NCI-H446 treated with DMSO at 0.1 percent for 48 hours (cell line): ENCODE measurements at regions not wholly inside any gene's neighbourhood (a gene's known extent, or its start where the extent isn't known, plus 50 kb on each side); places are given as distances from the start of the nearest gene placed in this dataset.

ENCODE experiments used
- DNase-seq: peaks from one replicate; lab custom pipeline; 2025; lab: John Stamatoyannopoulos, UW

GRCh38 chr19:29096896-29097295 is 116.1 kb downstream of the UQCRFS1 start:
- DNase-seq: no peak

GRCh38 chr19:29093553-29093908 is 119.4 kb downstream of the UQCRFS1 start:
- DNase-seq: no peak

DNA sequence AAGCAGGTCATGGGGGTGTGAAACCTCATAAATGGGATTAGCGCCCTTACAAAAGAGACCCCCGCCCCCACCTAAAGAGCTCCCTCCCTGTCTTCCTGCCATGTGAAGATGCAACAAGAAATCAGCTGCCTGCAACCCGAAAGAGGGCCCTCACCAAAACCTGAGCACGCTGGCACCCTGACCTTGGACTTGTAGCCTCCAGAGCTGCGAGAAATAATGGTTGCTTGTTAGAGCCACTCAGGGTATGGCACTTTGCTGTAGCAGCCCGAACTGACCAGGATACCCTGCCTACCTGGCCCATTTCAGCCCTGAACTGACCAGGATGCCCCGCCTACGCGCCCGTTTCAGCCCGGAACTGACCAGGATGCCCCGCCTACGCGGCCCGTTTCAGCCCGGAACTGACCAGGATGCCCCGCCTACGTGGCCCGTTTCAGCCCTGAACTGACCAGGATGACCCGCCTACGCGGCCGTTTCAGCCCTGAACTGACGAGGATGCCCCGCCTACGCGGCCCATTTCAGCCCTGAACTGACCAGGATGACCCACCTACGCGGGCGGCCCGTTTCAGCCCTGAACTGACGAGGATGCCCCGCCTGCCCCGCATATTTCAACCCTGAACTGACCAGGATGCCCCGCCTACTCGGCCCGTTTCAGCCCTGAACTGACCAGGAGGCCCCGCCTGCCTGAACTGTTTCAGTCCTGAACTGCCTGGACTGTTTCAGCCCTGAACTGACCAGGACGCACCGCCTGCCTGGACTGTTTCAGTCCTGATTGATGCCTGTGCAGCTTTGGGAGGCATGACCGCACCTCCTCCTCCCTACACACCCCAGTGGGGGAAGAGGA is 120.0 kb downstream of the UQCRFS1 start:
- no peak for DNase-seq

- no peak for DNase-seq
Observed at GRCh38 chr19:29090783-29091526, 122.0 kb downstream of the UQCRFS1 start.

- no peak for DNase-seq
Observed at GRCh38 chr19:29089315-29089870, 123.6 kb downstream of the UQCRFS1 start.

GRCh38 chr19:29088761-29089160 is 124.2 kb downstream of the UQCRFS1 start:
- DNase-seq: no peak

GRCh38 chr19:29086646-29087045 is 126.3 kb downstream of the UQCRFS1 start:
- no peak for DNase-seq

DNA sequence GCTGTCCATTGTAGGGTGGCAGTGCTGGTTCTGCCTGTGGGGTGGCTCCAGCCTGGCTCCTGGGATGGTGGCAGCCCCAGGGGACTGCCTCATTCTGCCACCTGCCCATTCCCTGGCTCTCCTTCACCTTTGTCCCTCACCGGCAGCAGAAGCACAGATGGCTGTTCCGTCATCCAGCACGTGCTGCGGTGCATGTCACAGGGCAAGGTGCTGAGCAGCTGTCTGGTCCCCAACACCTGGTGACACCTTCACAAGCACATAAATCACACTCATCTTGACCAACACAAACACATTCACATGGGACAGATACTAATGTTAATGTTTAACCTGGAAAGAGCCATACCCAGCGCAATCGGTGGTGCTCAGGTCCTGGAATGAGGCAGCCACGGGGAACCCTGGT is 126.8 kb downstream of the UQCRFS1 start:
- no peak for DNase-seq

DNA sequence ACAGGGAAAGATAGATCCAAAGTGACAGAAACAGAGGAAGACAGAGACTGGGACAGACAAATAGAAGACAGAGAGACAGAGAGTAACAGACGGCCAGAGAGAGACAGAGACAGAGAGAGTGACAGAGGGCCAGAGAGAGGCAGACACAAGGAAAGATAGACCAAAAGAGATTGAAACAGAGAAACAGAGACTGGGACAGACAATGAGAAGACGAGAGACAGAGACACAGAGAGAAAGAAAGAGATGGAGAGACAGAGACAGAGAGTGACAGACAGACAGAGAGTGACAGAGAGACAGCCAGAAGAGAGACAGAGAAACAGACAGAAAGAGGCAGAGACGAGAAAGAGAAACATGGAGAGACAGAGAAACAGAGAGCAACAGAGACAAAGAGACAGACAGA is 127.3 kb downstream of the UQCRFS1 start:
- DNase-seq: no peak

DNA sequence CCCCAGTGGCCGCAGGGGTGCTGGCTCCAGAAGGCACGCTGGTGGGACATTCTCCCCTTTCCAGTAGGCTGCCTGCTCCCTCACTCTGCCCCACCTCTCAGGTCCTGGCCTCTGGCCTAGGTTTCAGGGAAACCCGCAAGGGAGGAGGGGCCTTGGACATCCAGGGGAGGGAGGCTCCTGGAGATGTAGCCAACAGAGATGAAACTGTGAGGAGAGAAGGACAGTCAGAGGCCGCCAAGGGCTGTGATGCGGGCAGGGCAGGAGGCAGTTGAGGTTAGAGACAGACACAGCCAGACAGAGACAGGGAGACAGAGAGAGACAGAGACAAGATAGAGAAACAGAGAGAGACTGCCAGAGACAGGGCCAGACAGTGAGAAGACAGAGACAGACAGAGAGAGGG is 127.7 kb downstream of the UQCRFS1 start:
- no peak for DNase-seq

DNA sequence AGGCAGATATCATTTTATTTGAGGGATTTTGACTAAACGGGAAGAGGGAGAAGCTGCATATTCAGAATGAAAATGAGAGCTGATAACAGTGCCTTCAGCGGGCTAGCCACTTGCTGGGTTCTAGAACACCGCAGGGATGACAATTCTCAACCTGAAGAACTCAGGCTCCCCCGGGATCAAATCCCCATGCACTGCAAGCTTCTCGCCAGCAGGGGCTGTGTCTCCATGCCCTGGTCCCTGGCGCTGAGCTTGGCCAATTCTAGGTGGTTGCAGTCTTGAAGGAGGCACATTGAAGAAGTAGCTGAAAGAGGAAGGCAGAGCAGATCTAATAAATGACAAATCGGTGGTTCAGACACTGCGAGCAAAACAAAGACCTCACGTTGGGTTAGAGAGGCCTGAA is 128.7 kb downstream of the UQCRFS1 start:
- no peak for DNase-seq

GRCh38 chr19:29083863-29084262 is 129.1 kb downstream of the UQCRFS1 start:
- DNase-seq: no peak

GRCh38 chr19:29079356-29080032 is 133.5 kb downstream of the UQCRFS1 start:
- no peak for DNase-seq

DNA sequence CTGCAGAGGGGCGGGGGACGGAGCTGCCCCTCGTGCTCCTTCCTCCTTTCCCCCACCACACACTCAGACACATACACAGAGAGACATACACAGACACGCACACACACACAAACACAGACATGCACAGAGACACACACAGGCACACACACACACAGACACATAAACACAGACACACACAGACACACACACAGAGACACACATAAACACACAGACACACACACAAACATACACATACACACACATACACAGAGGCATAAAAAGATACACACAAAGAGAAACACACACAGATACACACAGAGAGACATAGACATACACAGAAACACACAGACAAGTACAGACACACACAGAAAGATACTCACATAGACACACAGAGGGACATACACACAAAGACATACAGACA is 136.0 kb downstream of the UQCRFS1 start:
- DNase-seq: no peak

GRCh38 chr19:29076161-29076560 is 136.8 kb downstream of the UQCRFS1 start:
- no peak for DNase-seq

DNA sequence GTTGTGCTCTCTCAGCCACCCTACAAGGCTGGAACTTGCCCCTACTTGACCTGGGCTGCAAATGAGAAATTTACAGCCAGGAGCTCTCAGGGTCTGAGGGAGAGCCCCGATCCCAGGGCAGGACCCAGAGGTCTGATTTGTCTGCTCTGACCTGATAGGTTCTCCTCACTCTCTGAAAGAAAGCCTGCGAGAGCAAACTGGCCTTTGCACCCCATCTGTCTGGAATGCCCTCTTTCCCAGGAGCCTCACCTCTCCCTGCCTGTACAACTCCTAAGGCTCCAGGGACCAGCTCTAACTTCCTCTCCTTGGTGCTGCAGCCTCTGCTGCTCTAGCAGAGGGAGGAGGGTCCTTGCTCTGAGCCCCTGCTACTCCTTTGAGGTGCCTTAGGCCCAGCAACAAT is 137.8 kb downstream of the UQCRFS1 start:
- DNase-seq: no peak

DNA sequence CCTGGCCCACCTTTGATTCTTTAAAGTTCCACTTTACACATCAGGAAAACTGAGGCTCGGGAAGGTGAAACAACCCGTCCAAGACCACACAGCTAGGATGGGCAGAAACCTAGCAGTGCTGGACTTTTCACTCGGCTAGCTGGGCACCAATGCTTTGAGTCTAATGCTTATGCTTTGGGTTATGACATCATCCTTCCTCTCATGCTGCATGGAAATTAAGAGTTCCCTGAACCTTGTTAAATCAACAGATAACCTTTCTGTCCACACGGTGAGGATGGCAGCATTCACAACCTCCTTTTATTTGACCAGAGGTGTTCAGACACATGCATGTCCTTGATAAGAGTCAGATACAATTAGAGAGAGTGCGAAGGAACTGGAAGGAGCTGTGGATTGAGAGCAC is 138.4 kb downstream of the UQCRFS1 start:
- no peak for DNase-seq

DNA sequence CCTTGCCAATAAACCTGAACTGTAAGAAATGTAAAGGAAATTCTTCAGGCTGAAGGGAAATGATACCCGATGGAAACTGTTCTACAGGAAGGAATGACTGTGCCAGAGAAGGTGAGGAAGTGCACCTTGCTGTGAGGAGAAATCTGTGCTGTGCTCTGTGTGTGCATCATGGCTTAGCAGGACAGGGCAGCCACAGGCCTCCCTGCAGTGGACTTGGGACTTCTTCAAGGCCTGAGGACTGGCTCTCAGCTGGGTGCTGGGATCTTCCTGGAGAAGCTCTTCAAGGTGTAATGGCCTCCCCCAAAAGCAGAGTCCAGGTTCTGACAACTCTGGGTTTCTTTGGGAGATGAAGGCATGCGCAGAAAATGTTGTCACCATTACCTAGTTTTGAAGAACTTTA is 145.1 kb downstream of the UQCRFS1 start:
- DNase-seq: no peak

DNA sequence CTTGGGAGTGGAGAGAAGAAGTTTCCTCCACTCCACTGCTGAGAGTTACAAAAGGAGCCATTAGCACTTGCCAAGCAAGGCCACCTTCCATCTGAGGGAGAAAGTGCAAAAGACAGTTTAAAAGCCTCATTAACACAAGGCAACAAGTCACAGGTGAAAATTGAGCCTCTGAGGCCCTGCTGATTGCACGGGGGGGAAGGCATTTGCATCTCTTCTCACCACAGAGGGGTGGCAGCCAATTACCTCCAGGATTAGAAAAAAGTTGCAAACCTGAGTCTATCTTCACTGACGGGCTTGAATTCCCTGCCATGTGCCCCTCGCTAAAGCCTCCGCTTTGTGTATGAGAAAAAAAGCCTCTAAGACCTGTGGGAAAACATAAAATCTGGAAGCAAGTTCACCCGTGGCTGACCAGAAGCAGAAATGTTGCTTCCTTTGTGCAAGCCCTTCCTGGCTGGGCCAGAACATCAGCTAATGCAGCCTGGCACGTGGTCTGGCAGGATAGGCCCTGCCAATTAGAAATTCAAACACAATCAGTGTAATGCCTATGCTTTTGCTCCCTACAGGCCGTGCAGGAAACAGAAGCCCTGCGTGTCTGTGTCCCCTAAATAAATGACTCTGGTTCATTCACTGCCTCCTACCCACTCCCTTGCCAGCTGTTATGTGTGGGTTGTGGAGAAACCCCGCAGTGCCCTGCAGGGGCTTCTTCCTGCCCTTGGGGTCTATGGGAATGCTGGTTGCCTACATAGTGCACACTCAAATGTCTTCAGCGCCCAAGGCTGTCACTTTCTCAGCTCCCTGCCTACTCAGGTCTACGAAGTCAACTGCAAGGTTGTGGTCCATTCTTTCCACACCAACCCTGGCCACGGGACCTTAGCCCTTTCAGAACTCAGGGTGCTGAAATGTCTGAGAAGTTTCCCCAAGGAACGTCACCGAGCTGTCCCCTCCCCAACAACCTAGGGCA is 150.2 kb downstream of the UQCRFS1 start:
- DNase-seq: no peak

- no peak for DNase-seq
Observed at GRCh38 chr19:29060813-29061364, 152.1 kb downstream of the UQCRFS1 start.

DNA sequence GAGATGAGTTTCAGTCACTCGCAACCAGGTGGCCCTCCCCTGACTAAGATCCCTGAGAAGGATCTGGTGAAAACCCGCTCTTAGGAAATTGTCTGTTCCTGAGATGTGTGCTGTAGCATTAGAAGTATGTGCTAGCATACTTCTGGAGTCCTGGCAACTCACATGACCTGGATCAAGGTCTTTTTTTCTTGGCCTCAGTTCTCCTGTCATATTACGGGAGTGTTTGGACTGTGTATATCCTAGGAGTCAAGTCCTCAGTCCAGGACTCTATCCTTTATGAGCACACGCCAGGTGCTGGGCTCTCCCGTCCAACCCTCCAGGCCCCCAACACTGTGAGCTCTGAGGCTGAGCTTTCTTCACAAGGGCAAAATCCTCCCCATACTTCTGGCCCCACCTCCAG is 156.4 kb downstream of the UQCRFS1 start:
- no peak for DNase-seq
